GM23338 (cell line): ENCODE measurements at regions not wholly inside any gene's neighbourhood (a gene's known extent, or its start where the extent isn't known, plus 50 kb on each side); places are given as distances from the start of the nearest gene placed in this dataset.

Source experiments
- ATAC-seq: fragments of 200-7000 bp; cut with Tn5 transposase; 3 replicates; pipeline ENCODE4 v1.9.1; 2020
- DNase-seq: peaks from one replicate; pipeline ENCODE4 v3.0.0-alpha.2; 2015; ENCODE audit warnings: low spot score
- H2AFZ ChIP-seq: fragments of 200-600 bp; sonication (generic); 2 replicates; pipeline ENCODE4 v1.8.0; 2016; ENCODE audit warnings: antibody characterized with exemption, mild to moderate bottlenecking, moderate library complexity
- H3F3A ChIP-seq: fragments of 200-600 bp; sonication (generic); replicated peaks from 2 replicates; pipeline ENCODE4 v1.8.0; 2017; ENCODE audit warnings: antibody characterized with exemption, mixed run types, low read depth
- H3K27ac ChIP-seq: fragments of 200-600 bp; sonication (generic); 2 replicates; pipeline ENCODE4 v1.6.1; 2016; ENCODE audit warnings: low read depth
- H3K27me3 ChIP-seq: fragments of 200-600 bp; sonication (generic); 2 replicates; pipeline ENCODE4 v1.8.0; 2016; ENCODE audit warnings: mild to moderate bottlenecking, mixed run types, moderate library complexity; ENCODE audit not compliant: insufficient read depth
- H3K36me3 ChIP-seq: fragments of 200-600 bp; sonication (generic); 2 replicates; pipeline ENCODE4 v1.8.0; 2016; ENCODE audit warnings: mild to moderate bottlenecking; ENCODE audit not compliant: insufficient read depth
- H3K4me1 ChIP-seq: fragments of 200-600 bp; sonication (generic); 2 replicates; pipeline ENCODE4 v1.8.0; 2016; ENCODE audit warnings: mild to moderate bottlenecking, moderate library complexity; ENCODE audit not compliant: insufficient read depth
- H3K4me2 ChIP-seq: fragments of 200-600 bp; sonication (generic); 2 replicates; pipeline ENCODE4 v1.7.1; 2017; ENCODE audit warnings: mixed run types
- H3K4me3 ChIP-seq: fragments of 200-600 bp; sonication (generic); 2 replicates; pipeline ENCODE4 v1.6.1; 2016; ENCODE audit warnings: mixed run types
- H3K79me2 ChIP-seq: fragments of 200-600 bp; sonication (generic); replicated peaks from 2 replicates; pipeline ENCODE4 v1.8.0; 2017; ENCODE audit warnings: mild to moderate bottlenecking; ENCODE audit not compliant: insufficient read depth
- H3K9me2 ChIP-seq: fragments of 200-600 bp; sonication (generic); 2 replicates; pipeline ENCODE4 v1.8.0; 2017; ENCODE audit not compliant: insufficient read depth
- H4K20me1 ChIP-seq: fragments of 200-600 bp; sonication (generic); replicated peaks from 2 replicates; pipeline ENCODE4 v1.8.0; 2017; ENCODE audit warnings: mild to moderate bottlenecking; ENCODE audit not compliant: insufficient read depth
- H3K27ac Mint-ChIP-seq: 2 replicates; pipeline ENCODE4 v1.8.0; 2020; ENCODE audit warnings: inconsistent platforms, mild to moderate bottlenecking, moderate library complexity, mixed read lengths
- H3K27me3 Mint-ChIP-seq: 3 replicates; pipeline ENCODE4 v1.8.0; 2022; ENCODE audit warnings: low read depth, mild to moderate bottlenecking, moderate library complexity, mixed read lengths, inconsistent platforms; ENCODE audit not compliant: insufficient read depth, poor library complexity
- H3K36me3 Mint-ChIP-seq: 3 replicates; pipeline ENCODE4 v1.8.0; 2021; ENCODE audit warnings: low read depth, mild to moderate bottlenecking, inconsistent platforms, moderate library complexity, mixed read lengths
- H3K4me1 Mint-ChIP-seq: 3 replicates; pipeline ENCODE4 v1.8.0; 2020; ENCODE audit warnings: mild to moderate bottlenecking, inconsistent platforms, mixed read lengths
- H3K4me3 Mint-ChIP-seq: 3 replicates; pipeline ENCODE4 v1.8.0; 2021; ENCODE audit warnings: moderate library complexity, mild to moderate bottlenecking, inconsistent platforms, mixed read lengths
- H3K9me3 Mint-ChIP-seq: 3 replicates; pipeline ENCODE4 v1.8.0; 2020; ENCODE audit warnings: moderate library complexity, mild to moderate bottlenecking, inconsistent platforms, mixed read lengths
- CREB1 ChIP-seq: fragments of 250-450 bp; sonication (Bioruptor Pico); IDR thresholded peaks from 2 replicates; pipeline ENCODE4 v1.5.0; 2020; ENCODE audit warnings: low read depth, mild to moderate bottlenecking, moderate library complexity
- ETS1 ChIP-seq: IDR thresholded peaks from 2 replicates; pipeline ENCODE4 v1.6.1; 2016; ENCODE audit warnings: antibody characterized with exemption
- EZH2 ChIP-seq: fragments of 200-600 bp; sonication (generic); IDR thresholded peaks from one replicate; pipeline ENCODE4 v1.8.0; 2017; ENCODE audit warnings: antibody characterized with exemption, mild to moderate bottlenecking, low read depth; ENCODE audit not compliant: unreplicated experiment
- EZH2phosphoT487 ChIP-seq: fragments of 200-600 bp; sonication (generic); IDR thresholded peaks from one replicate; pipeline ENCODE4 v1.8.1; 2018; ENCODE audit warnings: antibody characterized with exemption; ENCODE audit not compliant: unreplicated experiment
- JUNB ChIP-seq: IDR thresholded peaks from one replicate; pipeline ENCODE4 v1.6.1; 2016; ENCODE audit warnings: antibody characterized with exemption; ENCODE audit not compliant: unreplicated experiment
- NANOG ChIP-seq: IDR thresholded peaks from 2 replicates; pipeline ENCODE4 v1.6.1; 2016; ENCODE audit warnings: antibody characterized with exemption, borderline replicate concordance
- POLR2AphosphoS5 ChIP-seq: IDR thresholded peaks from 2 replicates; pipeline ENCODE4 v1.6.1; 2016; ENCODE audit warnings: antibody characterized with exemption, low read depth
- REST ChIP-seq: IDR thresholded peaks from one replicate; pipeline ENCODE4 v1.6.1; 2018; ENCODE audit warnings: antibody characterized with exemption; ENCODE audit not compliant: unreplicated experiment
- STAT1 ChIP-seq: IDR thresholded peaks from one replicate; pipeline ENCODE4 v1.6.1; 2016; ENCODE audit warnings: antibody characterized with exemption; ENCODE audit not compliant: unreplicated experiment
- ZNF114 ChIP-seq: fragments of 250-450 bp; sonication (Bioruptor Pico); IDR thresholded peaks from 2 replicates; pipeline ENCODE4 v1.5.0; 2020; ENCODE audit warnings: mild to moderate bottlenecking, moderate library complexity
- ZNF331 ChIP-seq: fragments of 250-450 bp; sonication (Bioruptor Pico); IDR thresholded peaks from 2 replicates; pipeline ENCODE4 v1.5.0; 2020; ENCODE audit warnings: low read depth, mild to moderate bottlenecking, moderate library complexity
- ZNF462 ChIP-seq: fragments of 250-450 bp; sonication (Bioruptor Pico); IDR thresholded peaks from 2 replicates; pipeline ENCODE4 v1.5.0; 2020; ENCODE audit warnings: mild to moderate bottlenecking, moderate library complexity
- TF ChIP-seq, protein P1 (sequence below), 2 experiments: fragments of 200-600 bp in 1 of 2; sonication (generic) in 1 of 2; conservative IDR thresholded peaks; 2 replicates each; pipeline versions ENCODE4 v1.5.1 to v1.6.1; 2016 to 2017; ENCODE audit warnings: antibody characterized with exemption in 2 of 2, low read depth in 2 of 2, mild to moderate bottlenecking in 2 of 2, moderate library complexity in 1 of 2

- H3K9me3 Mint-ChIP-seq, result no peaks in the 10 kb centered on the region
- Histone ChIP-seq H3F3A (no peaks in the 10 kb centered on the region), H3K79me2 (no peaks in the 10 kb centered on the region), H3K27me3 (no peaks in the 10 kb centered on the region), H2AFZ (peak overlapping the region; percentile 20; the same call in 1 of the 2 replicates), H4K20me1 (no peaks in the 10 kb centered on the region), H3K4me1 (peaks cover 9% of the 10 kb centered on the region), H3K4me2 (no peak overlapping the region), H3K4me3 (no peak overlapping the region), H3K36me3 (no peaks in the 10 kb centered on the region), H3K9me2 (peaks cover 23% of the 10 kb centered on the region), H3K27ac (no peak overlapping the region)
- H3K27ac Mint-ChIP-seq, result no peak overlapping the region
- TF ChIP-seq JUNB (no peak), ZNF114 (CRISPR knock-in tag) (no peak), POLR2AphosphoS5 (no peak), STAT1 (no peak), ZNF331 (CRISPR knock-in tag) (no peak), EZH2phosphoT487 (no peak), CREB1 (no peak), REST (no peak), NANOG (no peak), ZNF462 (CRISPR knock-in tag) (no peak), ETS1 (no peak), EZH2 (no peak)
- TF ChIP-seq, protein P1, sequence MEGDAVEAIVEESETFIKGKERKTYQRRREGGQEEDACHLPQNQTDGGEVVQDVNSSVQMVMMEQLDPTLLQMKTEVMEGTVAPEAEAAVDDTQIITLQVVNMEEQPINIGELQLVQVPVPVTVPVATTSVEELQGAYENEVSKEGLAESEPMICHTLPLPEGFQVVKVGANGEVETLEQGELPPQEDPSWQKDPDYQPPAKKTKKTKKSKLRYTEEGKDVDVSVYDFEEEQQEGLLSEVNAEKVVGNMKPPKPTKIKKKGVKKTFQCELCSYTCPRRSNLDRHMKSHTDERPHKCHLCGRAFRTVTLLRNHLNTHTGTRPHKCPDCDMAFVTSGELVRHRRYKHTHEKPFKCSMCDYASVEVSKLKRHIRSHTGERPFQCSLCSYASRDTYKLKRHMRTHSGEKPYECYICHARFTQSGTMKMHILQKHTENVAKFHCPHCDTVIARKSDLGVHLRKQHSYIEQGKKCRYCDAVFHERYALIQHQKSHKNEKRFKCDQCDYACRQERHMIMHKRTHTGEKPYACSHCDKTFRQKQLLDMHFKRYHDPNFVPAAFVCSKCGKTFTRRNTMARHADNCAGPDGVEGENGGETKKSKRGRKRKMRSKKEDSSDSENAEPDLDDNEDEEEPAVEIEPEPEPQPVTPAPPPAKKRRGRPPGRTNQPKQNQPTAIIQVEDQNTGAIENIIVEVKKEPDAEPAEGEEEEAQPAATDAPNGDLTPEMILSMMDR (conservative IDR thresholded peaks at IDR 0.05; ENCODE audit: low read depth in 2 of 2), result no peak
- no peaks in the 10 kb centered on the region for H3K27me3 Mint-ChIP-seq
- no peak for ATAC-seq
- H3K4me3 Mint-ChIP-seq, result no peak overlapping the region
- no peaks in the 10 kb centered on the region for H3K36me3 Mint-ChIP-seq
- peaks cover 17% of the 10 kb centered on the region for H3K4me1 Mint-ChIP-seq
- DNase-seq, result no peak
Observed at GRCh38 chr21:35812679-35813078, 247.6 kb downstream of the SETD4 start.
